ENCODE measurements at regions not wholly inside any gene's neighbourhood (a gene's known extent, or its start where the extent isn't known, plus 50 kb on each side); places are given as distances from the start of the nearest gene placed in this dataset.

DNA sequence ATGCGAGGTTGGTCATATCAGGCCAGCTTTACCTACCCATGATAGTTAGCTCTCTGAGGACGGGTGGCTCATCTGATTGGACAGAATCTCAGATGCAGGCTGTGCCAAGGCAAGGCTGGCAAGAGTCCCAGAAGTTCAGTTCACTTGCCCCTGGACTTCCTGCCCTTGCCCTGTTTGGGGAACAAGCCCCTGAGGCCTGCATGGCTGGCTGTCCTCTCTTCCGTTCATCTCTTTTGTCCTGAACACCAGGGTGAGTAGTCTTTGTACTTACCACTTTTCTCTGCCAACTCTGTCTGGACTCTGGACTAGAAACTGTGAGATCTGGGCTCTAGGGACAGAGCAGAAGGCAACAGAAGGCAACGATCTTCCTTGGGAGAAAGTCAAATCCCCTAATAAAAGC is 769.9 kb downstream of the QKI start:
- Mint-ChIP-seq H3K36me3 (ENCODE audit: unreplicated experiment) (peaks cover 6% of the 10 kb centered on the region), H3K9me3 (ENCODE audit: unreplicated experiment) (peaks cover 1% of the 10 kb centered on the region), H3K4me3 (ENCODE audit: unreplicated experiment) (no peak overlapping the region), H3K27me3 (ENCODE audit: unreplicated experiment) (peaks cover 2% of the 10 kb centered on the region), H3K4me1 (ENCODE audit: low read depth, unreplicated experiment) (peaks cover 21% of the 10 kb centered on the region), H3K27ac (ENCODE audit: unreplicated experiment) (no peak overlapping the region)
- no peak for DNase-seq
- TF ChIP-seq, protein P1, sequence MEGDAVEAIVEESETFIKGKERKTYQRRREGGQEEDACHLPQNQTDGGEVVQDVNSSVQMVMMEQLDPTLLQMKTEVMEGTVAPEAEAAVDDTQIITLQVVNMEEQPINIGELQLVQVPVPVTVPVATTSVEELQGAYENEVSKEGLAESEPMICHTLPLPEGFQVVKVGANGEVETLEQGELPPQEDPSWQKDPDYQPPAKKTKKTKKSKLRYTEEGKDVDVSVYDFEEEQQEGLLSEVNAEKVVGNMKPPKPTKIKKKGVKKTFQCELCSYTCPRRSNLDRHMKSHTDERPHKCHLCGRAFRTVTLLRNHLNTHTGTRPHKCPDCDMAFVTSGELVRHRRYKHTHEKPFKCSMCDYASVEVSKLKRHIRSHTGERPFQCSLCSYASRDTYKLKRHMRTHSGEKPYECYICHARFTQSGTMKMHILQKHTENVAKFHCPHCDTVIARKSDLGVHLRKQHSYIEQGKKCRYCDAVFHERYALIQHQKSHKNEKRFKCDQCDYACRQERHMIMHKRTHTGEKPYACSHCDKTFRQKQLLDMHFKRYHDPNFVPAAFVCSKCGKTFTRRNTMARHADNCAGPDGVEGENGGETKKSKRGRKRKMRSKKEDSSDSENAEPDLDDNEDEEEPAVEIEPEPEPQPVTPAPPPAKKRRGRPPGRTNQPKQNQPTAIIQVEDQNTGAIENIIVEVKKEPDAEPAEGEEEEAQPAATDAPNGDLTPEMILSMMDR (IDR thresholded peaks at IDR 0.05; ENCODE audit: partially characterized antibody, unreplicated experiment), result no peak

DNA sequence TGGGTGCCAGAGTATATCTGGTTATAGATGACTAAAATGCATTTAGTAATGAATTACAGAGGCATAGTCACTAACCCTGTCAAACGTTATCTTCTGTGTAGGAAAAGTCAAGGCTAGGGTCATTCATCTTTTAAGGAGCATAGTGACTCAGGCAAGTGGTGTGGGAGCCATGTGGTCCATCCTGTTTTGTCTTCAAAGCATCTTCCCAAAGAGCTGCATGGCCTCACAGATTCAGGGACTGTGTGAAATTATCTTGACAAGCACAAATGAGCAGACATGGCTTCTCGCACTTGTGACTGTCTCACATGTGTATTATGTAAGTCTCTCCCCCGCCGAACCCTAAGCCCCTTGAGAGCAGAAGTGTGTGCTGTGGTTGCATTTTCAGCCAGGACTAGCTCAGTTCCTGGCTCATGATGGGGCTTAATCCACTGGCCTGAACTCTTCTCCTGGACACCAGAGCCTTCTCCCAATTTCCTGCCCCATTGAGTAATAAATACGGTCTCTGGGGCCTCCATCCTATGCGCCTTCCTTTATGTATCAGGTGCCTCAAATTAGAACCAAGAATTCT is 769.1 kb downstream of the QKI start:
- Mint-ChIP-seq H3K27me3 (ENCODE audit: unreplicated experiment) (peaks cover 2% of the 10 kb centered on the region), H3K9me3 (ENCODE audit: unreplicated experiment) (peaks cover 1% of the 10 kb centered on the region), H3K4me3 (ENCODE audit: unreplicated experiment) (no peak overlapping the region), H3K27ac (ENCODE audit: unreplicated experiment) (no peak overlapping the region), H3K36me3 (ENCODE audit: unreplicated experiment) (peaks cover 6% of the 10 kb centered on the region), H3K4me1 (ENCODE audit: low read depth, unreplicated experiment) (peaks cover 21% of the 10 kb centered on the region)
- TF ChIP-seq, protein P1 (IDR thresholded peaks at IDR 0.05; ENCODE audit: partially characterized antibody, unreplicated experiment), result no peak
- no peak for DNase-seq

DNA sequence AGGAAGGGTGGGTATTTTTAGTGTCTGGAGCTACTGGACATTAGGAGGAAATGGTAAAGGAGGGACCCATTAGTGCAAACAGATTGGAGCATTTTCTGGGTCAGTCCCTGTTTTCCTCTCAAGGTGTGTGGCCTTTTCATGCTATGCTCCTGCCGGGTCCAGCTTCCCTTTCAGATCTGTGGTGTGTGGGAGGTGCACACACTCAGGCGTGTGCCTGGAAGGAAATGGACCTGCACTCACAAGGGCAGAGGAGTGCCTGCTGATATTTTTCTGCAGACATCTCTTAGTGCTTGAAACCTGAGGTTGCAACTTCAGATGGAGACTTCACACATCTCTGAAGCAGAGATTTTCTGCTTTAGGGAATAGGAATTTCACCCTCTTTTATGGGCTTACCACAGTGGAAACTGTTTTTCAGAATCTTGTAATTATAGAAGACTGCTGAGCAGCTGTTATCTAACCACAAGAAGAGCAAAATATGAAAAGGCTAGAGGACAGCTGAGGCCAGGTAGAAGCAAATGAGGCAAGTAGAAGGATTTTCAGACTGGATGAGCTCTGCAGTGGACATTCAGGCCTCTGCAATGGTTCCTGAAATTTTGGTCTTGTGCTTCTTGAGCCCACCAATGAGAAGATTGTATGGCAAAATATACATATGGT is 764.3 kb downstream of the QKI start:
- DNase-seq, result no peak
- Mint-ChIP-seq H3K27ac (ENCODE audit: unreplicated experiment) (no peak overlapping the region), H3K27me3 (ENCODE audit: unreplicated experiment) (no peaks in the 10 kb centered on the region), H3K36me3 (ENCODE audit: unreplicated experiment) (peaks cover 15% of the 10 kb centered on the region), H3K4me1 (ENCODE audit: low read depth, unreplicated experiment) (no peaks in the 10 kb centered on the region), H3K9me3 (ENCODE audit: unreplicated experiment) (peaks cover 5% of the 10 kb centered on the region), H3K4me3 (ENCODE audit: unreplicated experiment) (no peak overlapping the region)
- TF ChIP-seq, protein P1 (IDR thresholded peaks at IDR 0.05; ENCODE audit: partially characterized antibody, unreplicated experiment), result no peak

DNA sequence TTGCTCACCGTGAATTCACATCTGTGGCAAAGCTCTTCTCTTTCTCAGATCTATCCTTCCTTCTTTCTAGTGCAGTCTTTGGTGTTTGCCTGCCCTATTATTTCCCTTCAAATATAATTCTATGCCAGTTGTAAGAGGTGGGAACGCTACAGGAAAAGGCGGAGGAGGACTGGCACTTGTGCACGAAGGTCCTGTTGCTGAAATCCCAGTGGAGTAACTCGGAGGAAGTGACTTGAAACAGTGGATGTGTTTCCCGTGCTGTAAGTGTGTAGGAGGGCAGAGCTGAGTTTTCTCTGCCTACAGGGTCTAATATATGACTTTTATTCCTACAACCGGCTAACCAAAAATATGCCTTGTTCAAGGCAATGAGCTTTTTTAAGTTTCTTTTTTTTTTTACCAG is 754.8 kb downstream of the QKI start:
- TF ChIP-seq, protein P1 (IDR thresholded peaks at IDR 0.05; ENCODE audit: partially characterized antibody, unreplicated experiment), result no peak
- Mint-ChIP-seq H3K4me3 (ENCODE audit: unreplicated experiment) (no peak overlapping the region), H3K27ac (ENCODE audit: unreplicated experiment) (no peak overlapping the region)

DNA sequence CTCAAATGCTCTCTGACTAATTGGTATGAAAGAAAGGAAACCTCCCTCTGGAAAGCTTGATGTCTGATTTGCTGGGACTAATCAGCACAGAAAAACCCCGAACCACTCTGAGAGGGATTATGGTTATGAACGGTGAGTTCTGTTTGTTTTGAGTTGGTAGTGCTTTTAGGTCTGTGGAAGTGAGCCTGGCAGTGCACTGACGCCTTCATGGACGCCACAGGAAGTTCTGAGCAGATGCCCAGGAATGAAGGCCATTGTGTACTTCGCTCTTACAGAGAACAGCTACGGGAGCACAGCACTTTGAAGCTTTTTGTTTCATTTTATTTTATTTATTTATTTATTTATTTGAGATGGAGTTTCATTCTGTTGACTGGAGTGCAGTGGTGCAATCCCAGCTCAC is 754.1 kb downstream of the QKI start:
- TF ChIP-seq, protein P1 (IDR thresholded peaks at IDR 0.05; ENCODE audit: partially characterized antibody, unreplicated experiment), result no peak
- Mint-ChIP-seq H3K27me3 (ENCODE audit: unreplicated experiment) (no peaks in the 10 kb centered on the region), H3K9me3 (ENCODE audit: unreplicated experiment) (no peaks in the 10 kb centered on the region), H3K27ac (ENCODE audit: unreplicated experiment) (no peak overlapping the region), H3K36me3 (ENCODE audit: unreplicated experiment) (no peaks in the 10 kb centered on the region), H3K4me3 (ENCODE audit: unreplicated experiment) (no peak overlapping the region), H3K4me1 (ENCODE audit: low read depth, unreplicated experiment) (no peaks in the 10 kb centered on the region)
- no peak for DNase-seq

More for the DNA sequence above, 754.8 kb downstream of the QKI start:
- no peak for DNase-seq
- H3K9me3 Mint-ChIP-seq (ENCODE audit: unreplicated experiment), result peaks cover 2% of the 10 kb centered on the region
- H3K36me3 Mint-ChIP-seq (ENCODE audit: unreplicated experiment), result peaks cover 4% of the 10 kb centered on the region
- no peaks in the 10 kb centered on the region for H3K27me3 Mint-ChIP-seq (ENCODE audit: unreplicated experiment)
- no peaks in the 10 kb centered on the region for H3K4me1 Mint-ChIP-seq (ENCODE audit: low read depth, unreplicated experiment)
